WTC11 (cell line): ENCODE measurements at regions not wholly inside any gene's neighbourhood (a gene's known extent, or its start where the extent isn't known, plus 50 kb on each side); places are given as distances from the start of the nearest gene placed in this dataset.

ENCODE experiments used
- ATAC-seq: fragments of 200-7000 bp; cut with Tn5 transposase; 2 replicates; pipeline ENCODE4 v1.10.0; 2021; ENCODE audit warnings: mild to moderate bottlenecking, moderate library complexity
- CTCF ChIA-PET: fragments of 300-600 bp; sonication (Branson Sonifier 250); formaldehyde crosslinking; loops from one replicate; lab custom pipeline; 2021; ENCODE audit warnings: antibody characterized with exemption; lab: Charles Lee
- POLR2A ChIA-PET: fragments of 350-600 bp; sonication (Branson Sonifier 250); formaldehyde crosslinking; loops from one replicate; lab custom pipeline; 2021; ENCODE audit warnings: antibody characterized with exemption; lab: Charles Lee
- DNase-seq: peaks from one replicate; pipeline ENCODE4 v3.0.0; 2021; ENCODE audit warnings: low spot score
- H3K27ac Mint-ChIP-seq: 2 replicates; pipeline ENCODE4 v1.8.0; 2021; ENCODE audit warnings: mixed read lengths
- H3K27me3 Mint-ChIP-seq: 2 replicates; pipeline ENCODE4 v1.8.0; 2021; ENCODE audit warnings: low read depth, mild to moderate bottlenecking, moderate library complexity, mixed read lengths
- H3K36me3 Mint-ChIP-seq: 2 replicates; pipeline ENCODE4 v1.8.0; 2021; ENCODE audit warnings: mixed read lengths
- H3K4me1 Mint-ChIP-seq: 2 replicates; pipeline ENCODE4 v1.8.0; 2022; ENCODE audit warnings: mixed read lengths
- H3K4me3 Mint-ChIP-seq: 2 replicates; pipeline ENCODE4 v1.8.0; 2021; ENCODE audit warnings: mild to moderate bottlenecking, moderate library complexity, mixed read lengths
- H3K9me3 Mint-ChIP-seq: 2 replicates; pipeline ENCODE4 v1.8.0; 2021; ENCODE audit warnings: mixed read lengths
- ETV6 ChIP-seq: sonication (generic); formaldehyde crosslinking; IDR thresholded peaks from 2 replicates; pipeline ENCODE4 v1.8.1; 2022; ENCODE audit warnings: mild to moderate bottlenecking, missing genetic modification reagents
- IRF2 ChIP-seq: sonication (generic); formaldehyde crosslinking; IDR thresholded peaks from 2 replicates; pipeline ENCODE4 v1.8.0; 2022; ENCODE audit warnings: low read depth, missing genetic modification reagents, borderline replicate concordance
- JAZF1 ChIP-seq: fragments of 250-450 bp; sonication (Bioruptor Pico); IDR thresholded peaks from 2 replicates; pipeline ENCODE4 v1.9.0; 2021; ENCODE audit warnings: moderate library complexity, mild to moderate bottlenecking, inconsistent platforms
- NFE2L1 ChIP-seq: sonication (generic); formaldehyde crosslinking; IDR thresholded peaks from 2 replicates; pipeline ENCODE4 v1.8.1; 2023; ENCODE audit warnings: missing genetic modification reagents
- NR3C1 ChIP-seq: sonication (generic); formaldehyde crosslinking; conservative IDR thresholded peaks from 2 replicates; pipeline ENCODE4 v1.8.1; 2023; ENCODE audit warnings: low read depth, mild to moderate bottlenecking, missing genetic modification reagents
- SMAD3 ChIP-seq: sonication (generic); formaldehyde crosslinking; IDR thresholded peaks from 2 replicates; pipeline ENCODE4 v1.8.0; 2022; ENCODE audit warnings: missing genetic modification reagents, mild to moderate bottlenecking, borderline replicate concordance
- SMAD4 ChIP-seq: sonication (generic); formaldehyde crosslinking; IDR thresholded peaks from 2 replicates; pipeline ENCODE4 v1.8.0; 2022; ENCODE audit warnings: mild to moderate bottlenecking, missing genetic modification reagents
- TCF7 ChIP-seq: sonication (generic); formaldehyde crosslinking; IDR thresholded peaks from 2 replicates; pipeline ENCODE4 v1.8.0; 2022; ENCODE audit warnings: mild to moderate bottlenecking, low read depth, missing genetic modification reagents, moderate library complexity
- ZNF121 ChIP-seq: sonication (generic); formaldehyde crosslinking; IDR thresholded peaks from 2 replicates; pipeline ENCODE4 v1.8.0; 2023; ENCODE audit warnings: missing genetic modification reagents
- ZNF232 ChIP-seq: sonication (generic); formaldehyde crosslinking; IDR thresholded peaks from 2 replicates; pipeline ENCODE4 v1.8.0; 2022; ENCODE audit warnings: mild to moderate bottlenecking, missing genetic modification reagents
- TF ChIP-seq, protein P1 (sequence below): sonication (generic); formaldehyde crosslinking; IDR thresholded peaks from 2 replicates; pipeline ENCODE4 v1.8.1; 2022; ENCODE audit warnings: mild to moderate bottlenecking, missing genetic modification reagents, moderate library complexity, borderline replicate concordance
- TF ChIP-seq, protein P2 (sequence below): sonication (generic); formaldehyde crosslinking; IDR thresholded peaks from 2 replicates; pipeline ENCODE4 v1.8.1; 2023; ENCODE audit warnings: mild to moderate bottlenecking, missing genetic modification reagents, moderate library complexity
- TF ChIP-seq, protein P3 (sequence below): fragments of 250-450 bp; sonication (Bioruptor Pico); IDR thresholded peaks from 2 replicates; pipeline ENCODE4 v1.9.0; 2021; ENCODE audit warnings: mild to moderate bottlenecking
- TF ChIP-seq, protein P4 (sequence below): sonication (generic); formaldehyde crosslinking; IDR thresholded peaks from 2 replicates; pipeline ENCODE4 v1.8.1; 2023; ENCODE audit warnings: mild to moderate bottlenecking, missing genetic modification reagents
- TF ChIP-seq, protein P5 (sequence below): fragments of 250-450 bp; sonication (Bioruptor Pico); conservative IDR thresholded peaks from 2 replicates; pipeline ENCODE4 v1.9.0; 2021; ENCODE audit warnings: mild to moderate bottlenecking
- TF ChIP-seq, protein P6 (sequence below): sonication (generic); formaldehyde crosslinking; IDR thresholded peaks from 2 replicates; pipeline ENCODE4 v1.8.0; 2023; ENCODE audit warnings: missing genetic modification reagents
- TF ChIP-seq, protein P7 (sequence below): fragments of 250-450 bp; sonication (Bioruptor Pico); IDR thresholded peaks from 2 replicates; pipeline ENCODE4 v2.1.2; 2022; ENCODE audit warnings: mild to moderate bottlenecking, moderate library complexity
- TF ChIP-seq, protein P8 (sequence below): sonication (generic); formaldehyde crosslinking; IDR thresholded peaks from 2 replicates; pipeline ENCODE4 v1.8.0; 2022; ENCODE audit warnings: mild to moderate bottlenecking, missing genetic modification reagents
- TF ChIP-seq, protein P9 (sequence below): sonication (generic); formaldehyde crosslinking; IDR thresholded peaks from 2 replicates; pipeline ENCODE4 v1.8.1; 2023; ENCODE audit warnings: mild to moderate bottlenecking, missing genetic modification reagents
- TF ChIP-seq, protein P10 (sequence below): fragments of 200-600 bp; IDR thresholded peaks from 2 replicates; pipeline ENCODE4 v1.8.0; 2022; ENCODE audit warnings: antibody characterized with exemption

DNA sequence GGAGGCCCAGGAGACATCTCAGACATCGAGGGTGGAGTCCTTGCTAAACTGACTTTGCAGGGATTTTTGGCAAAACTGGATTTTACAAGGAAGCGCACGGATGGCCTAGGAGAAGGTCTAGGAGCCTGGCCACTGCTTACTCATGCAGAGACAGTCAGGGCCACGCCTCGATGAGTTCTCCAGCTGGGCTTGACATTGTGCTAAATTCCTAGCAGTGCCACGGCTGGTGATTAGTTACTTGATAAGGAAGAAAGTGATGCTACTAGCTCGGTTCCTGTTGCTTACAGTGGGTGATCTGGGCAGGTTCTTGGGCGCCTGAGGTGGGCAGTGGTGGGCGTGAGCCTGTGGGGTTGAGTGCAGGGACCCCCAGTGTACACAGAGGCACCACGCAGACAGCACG is 143.4 kb downstream of the SOX1 start (continued):
- TF ChIP-seq, protein P1, sequence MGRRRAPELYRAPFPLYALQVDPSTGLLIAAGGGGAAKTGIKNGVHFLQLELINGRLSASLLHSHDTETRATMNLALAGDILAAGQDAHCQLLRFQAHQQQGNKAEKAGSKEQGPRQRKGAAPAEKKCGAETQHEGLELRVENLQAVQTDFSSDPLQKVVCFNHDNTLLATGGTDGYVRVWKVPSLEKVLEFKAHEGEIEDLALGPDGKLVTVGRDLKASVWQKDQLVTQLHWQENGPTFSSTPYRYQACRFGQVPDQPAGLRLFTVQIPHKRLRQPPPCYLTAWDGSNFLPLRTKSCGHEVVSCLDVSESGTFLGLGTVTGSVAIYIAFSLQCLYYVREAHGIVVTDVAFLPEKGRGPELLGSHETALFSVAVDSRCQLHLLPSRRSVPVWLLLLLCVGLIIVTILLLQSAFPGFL (CRISPR knock-in tag) = no peak
- TF ChIP-seq ZNF232 (CRISPR knock-in tag) (no peak), ZNF121 (CRISPR knock-in tag) (no peak), SMAD3 (no peak), NFE2L1 (CRISPR knock-in tag) (no peak)
- TF ChIP-seq, protein P2, sequence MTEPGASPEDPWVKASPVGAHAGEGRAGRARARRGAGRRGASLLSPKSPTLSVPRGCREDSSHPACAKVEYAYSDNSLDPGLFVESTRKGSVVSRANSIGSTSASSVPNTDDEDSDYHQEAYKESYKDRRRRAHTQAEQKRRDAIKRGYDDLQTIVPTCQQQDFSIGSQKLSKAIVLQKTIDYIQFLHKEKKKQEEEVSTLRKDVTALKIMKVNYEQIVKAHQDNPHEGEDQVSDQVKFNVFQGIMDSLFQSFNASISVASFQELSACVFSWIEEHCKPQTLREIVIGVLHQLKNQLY (CRISPR knock-in tag) = no peak
- TF ChIP-seq, all 79 proteins: peak for 0

DNA sequence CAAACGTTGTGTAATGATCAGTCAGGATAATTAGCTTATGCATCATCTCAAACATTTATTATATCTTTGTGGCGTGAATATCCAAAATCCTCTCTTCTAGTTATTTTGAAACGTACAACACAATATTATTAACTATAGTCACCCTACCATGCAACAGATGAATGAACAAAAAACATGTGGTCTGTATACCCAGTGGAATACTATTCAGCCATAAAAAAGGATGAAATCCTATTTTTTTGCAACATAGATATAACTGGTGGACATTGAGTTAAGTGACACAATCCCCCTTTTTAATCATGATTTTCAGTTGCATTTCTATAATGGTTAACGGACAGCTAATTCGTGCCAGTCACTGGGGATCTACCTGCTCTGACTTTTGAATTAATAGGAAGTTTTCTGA is 145.6 kb downstream of the SOX1 start:
- Mint-ChIP-seq H3K4me1 (peaks cover 6% of the 10 kb centered on the region), H3K9me3 (0 out of 2 replicates have a peak, but pooled peaks cover 4% of the 10 kb centered on the region), H3K4me3 (no peak overlapping the region), H3K27ac (no peak overlapping the region), H3K27me3 (peaks cover 35% of the 10 kb centered on the region), H3K36me3 (no peaks in the 10 kb centered on the region)
- ChIA-PET POLR2A (no interaction called here), CTCF (no interaction called here)
- ATAC-seq (no peak), DNase-seq (no peak)
- TF ChIP-seq, protein P3, sequence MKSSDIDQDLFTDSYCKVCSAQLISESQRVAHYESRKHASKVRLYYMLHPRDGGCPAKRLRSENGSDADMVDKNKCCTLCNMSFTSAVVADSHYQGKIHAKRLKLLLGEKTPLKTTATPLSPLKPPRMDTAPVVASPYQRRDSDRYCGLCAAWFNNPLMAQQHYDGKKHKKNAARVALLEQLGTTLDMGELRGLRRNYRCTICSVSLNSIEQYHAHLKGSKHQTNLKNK (CRISPR knock-in tag) = no peak
- TF ChIP-seq ETV6 (CRISPR knock-in tag) (no peak), TCF7 (no peak), ZNF121 (CRISPR knock-in tag) (no peak), IRF2 (CRISPR knock-in tag) (no peak), JAZF1 (CRISPR knock-in tag) (no peak), NR3C1 (no peak), NFE2L1 (CRISPR knock-in tag) (no peak), SMAD4 (CRISPR knock-in tag) (no peak)
- TF ChIP-seq, protein P4, sequence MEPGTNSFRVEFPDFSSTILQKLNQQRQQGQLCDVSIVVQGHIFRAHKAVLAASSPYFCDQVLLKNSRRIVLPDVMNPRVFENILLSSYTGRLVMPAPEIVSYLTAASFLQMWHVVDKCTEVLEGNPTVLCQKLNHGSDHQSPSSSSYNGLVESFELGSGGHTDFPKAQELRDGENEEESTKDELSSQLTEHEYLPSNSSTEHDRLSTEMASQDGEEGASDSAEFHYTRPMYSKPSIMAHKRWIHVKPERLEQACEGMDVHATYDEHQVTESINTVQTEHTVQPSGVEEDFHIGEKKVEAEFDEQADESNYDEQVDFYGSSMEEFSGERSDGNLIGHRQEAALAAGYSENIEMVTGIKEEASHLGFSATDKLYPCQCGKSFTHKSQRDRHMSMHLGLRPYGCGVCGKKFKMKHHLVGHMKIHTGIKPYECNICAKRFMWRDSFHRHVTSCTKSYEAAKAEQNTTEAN = no peak
- TF ChIP-seq, protein P5, sequence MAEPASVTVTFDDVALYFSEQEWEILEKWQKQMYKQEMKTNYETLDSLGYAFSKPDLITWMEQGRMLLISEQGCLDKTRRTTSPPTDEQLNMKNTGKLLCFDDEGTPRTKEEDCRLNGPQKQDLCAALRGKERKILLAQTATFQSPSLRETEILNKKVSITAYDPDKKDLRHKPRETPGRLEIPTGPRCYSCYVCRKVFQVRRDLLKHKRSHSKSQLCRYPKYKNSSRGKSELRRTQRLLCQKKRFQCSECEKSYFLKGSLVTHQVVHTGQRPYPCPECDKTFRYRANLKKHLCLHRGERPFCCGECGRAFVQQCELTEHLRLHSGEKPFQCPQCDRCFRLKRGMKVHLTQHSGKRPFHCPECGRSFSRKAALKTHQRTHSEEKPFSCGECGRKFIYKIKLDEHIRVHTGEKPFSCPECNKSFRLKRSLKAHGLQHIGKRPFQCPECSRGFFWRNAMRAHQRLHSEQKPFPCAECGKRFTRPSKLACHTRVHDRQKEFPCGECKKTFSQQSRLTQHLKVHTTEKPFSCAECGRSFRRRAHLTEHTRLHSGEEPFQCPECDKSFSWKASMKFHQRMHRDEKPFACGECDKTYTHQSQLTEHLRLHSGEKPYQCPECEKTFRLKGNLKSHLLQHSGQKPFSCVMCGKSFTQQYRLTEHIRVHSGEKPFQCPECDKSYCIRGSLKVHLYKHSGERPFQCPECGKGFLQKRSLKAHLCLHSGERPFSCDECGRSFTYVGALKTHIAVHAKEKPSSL (CRISPR knock-in tag) = no peak
- TF ChIP-seq, protein P6, sequence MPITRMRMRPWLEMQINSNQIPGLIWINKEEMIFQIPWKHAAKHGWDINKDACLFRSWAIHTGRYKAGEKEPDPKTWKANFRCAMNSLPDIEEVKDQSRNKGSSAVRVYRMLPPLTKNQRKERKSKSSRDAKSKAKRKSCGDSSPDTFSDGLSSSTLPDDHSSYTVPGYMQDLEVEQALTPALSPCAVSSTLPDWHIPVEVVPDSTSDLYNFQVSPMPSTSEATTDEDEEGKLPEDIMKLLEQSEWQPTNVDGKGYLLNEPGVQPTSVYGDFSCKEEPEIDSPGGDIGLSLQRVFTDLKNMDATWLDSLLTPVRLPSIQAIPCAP (CRISPR knock-in tag) = no peak
- TF ChIP-seq, protein P7, sequence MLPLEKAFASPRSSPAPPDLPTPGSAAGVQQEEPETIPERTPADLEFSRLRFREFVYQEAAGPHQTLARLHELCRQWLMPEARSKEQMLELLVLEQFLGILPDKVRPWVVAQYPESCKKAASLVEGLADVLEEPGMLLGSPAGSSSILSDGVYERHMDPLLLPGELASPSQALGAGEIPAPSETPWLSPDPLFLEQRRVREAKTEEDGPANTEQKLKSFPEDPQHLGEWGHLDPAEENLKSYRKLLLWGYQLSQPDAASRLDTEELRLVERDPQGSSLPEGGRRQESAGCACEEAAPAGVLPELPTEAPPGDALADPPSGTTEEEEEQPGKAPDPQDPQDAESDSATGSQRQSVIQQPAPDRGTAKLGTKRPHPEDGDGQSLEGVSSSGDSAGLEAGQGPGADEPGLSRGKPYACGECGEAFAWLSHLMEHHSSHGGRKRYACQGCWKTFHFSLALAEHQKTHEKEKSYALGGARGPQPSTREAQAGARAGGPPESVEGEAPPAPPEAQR (CRISPR knock-in tag) = no peak
- TF ChIP-seq, protein P8, sequence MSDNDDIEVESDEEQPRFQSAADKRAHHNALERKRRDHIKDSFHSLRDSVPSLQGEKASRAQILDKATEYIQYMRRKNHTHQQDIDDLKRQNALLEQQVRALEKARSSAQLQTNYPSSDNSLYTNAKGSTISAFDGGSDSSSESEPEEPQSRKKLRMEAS (CRISPR knock-in tag) = no peak
- TF ChIP-seq, protein P9, sequence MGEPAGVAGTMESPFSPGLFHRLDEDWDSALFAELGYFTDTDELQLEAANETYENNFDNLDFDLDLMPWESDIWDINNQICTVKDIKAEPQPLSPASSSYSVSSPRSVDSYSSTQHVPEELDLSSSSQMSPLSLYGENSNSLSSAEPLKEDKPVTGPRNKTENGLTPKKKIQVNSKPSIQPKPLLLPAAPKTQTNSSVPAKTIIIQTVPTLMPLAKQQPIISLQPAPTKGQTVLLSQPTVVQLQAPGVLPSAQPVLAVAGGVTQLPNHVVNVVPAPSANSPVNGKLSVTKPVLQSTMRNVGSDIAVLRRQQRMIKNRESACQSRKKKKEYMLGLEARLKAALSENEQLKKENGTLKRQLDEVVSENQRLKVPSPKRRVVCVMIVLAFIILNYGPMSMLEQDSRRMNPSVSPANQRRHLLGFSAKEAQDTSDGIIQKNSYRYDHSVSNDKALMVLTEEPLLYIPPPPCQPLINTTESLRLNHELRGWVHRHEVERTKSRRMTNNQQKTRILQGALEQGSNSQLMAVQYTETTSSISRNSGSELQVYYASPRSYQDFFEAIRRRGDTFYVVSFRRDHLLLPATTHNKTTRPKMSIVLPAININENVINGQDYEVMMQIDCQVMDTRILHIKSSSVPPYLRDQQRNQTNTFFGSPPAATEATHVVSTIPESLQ (CRISPR knock-in tag) = no peak
- TF ChIP-seq, protein P10, sequence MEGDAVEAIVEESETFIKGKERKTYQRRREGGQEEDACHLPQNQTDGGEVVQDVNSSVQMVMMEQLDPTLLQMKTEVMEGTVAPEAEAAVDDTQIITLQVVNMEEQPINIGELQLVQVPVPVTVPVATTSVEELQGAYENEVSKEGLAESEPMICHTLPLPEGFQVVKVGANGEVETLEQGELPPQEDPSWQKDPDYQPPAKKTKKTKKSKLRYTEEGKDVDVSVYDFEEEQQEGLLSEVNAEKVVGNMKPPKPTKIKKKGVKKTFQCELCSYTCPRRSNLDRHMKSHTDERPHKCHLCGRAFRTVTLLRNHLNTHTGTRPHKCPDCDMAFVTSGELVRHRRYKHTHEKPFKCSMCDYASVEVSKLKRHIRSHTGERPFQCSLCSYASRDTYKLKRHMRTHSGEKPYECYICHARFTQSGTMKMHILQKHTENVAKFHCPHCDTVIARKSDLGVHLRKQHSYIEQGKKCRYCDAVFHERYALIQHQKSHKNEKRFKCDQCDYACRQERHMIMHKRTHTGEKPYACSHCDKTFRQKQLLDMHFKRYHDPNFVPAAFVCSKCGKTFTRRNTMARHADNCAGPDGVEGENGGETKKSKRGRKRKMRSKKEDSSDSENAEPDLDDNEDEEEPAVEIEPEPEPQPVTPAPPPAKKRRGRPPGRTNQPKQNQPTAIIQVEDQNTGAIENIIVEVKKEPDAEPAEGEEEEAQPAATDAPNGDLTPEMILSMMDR = no peak
